Tibial artery (tissue), 4 donors: ENCODE measurements at regions not wholly inside any gene's neighbourhood (a gene's known extent, or its start where the extent isn't known, plus 50 kb on each side); places are given as distances from the start of the nearest gene placed in this dataset.

Experiments used
- DNase-seq, 2 donors: peaks; one replicate each; pipeline ENCODE4 v3.0.0-alpha.2; 2019
- H3K27ac ChIP-seq, 2 donors: fragments of 200-600 bp; sonication (generic) in 1 of 2; 1 replicate in 1 of 2; 2 replicates in 1 of 2; pipeline ENCODE4 v1.5.1; 2018 to 2019; ENCODE audit warnings: mild to moderate bottlenecking in 1 of 2
- H3K27me3 ChIP-seq, 2 donors: fragments of 200-600 bp; sonication (generic) in 1 of 2; one replicate each; pipeline versions ENCODE4 v1.5.1 to v1.6.0; 2016 to 2019
- H3K36me3 ChIP-seq, 3 donors: fragments of 200-600 bp; sonication (generic) in 2 of 3; one replicate each; pipeline ENCODE4 v1.5.1; 2016 to 2019; ENCODE audit warnings: mild to moderate bottlenecking in 2 of 3
- H3K4me1 ChIP-seq, 4 donors: fragments of 200-600 bp; sonication (generic) in 2 of 4; 1 replicate in 3 of 4; 2 replicates in 1 of 4; pipeline ENCODE4 v1.5.1; 2016 to 2019
- H3K4me3 ChIP-seq, 2 donors: fragments of 200-600 bp; sonication (generic) in 1 of 2; 1 replicate in 1 of 2; 2 replicates in 1 of 2; pipeline ENCODE4 v1.5.1; 2018 to 2019; ENCODE audit warnings: mild to moderate bottlenecking in 2 of 2
- H3K9me3 ChIP-seq, 3 donors: fragments of 200-600 bp; sonication (generic) in 1 of 3; one replicate each; pipeline ENCODE4 v1.5.1; 2016 to 2019
- CTCF ChIP-seq, 2 experiments: fragments of 200-600 bp in 1 of 2; fragments of 450-650 bp in 1 of 2; IDR thresholded peaks; one replicate each; pipeline ENCODE4 v1.5.1; 2017 to 2019; ENCODE audit warnings: antibody characterized with exemption in 2 of 2, mild to moderate bottlenecking in 1 of 2, moderate library complexity in 1 of 2
- intact Hi-C: fragments of 100-400 bp; cut with DNase I; formaldehyde crosslinking; loops from one replicate; pipeline ENCODE4 v1.15.0; 2023; ENCODE audit warnings: low total_unique reads

- intact Hi-C loops, result no loop called here
- TF ChIP-seq CTCF (IDR thresholded peaks at IDR 0.05), result no peak
- Histone ChIP-seq H3K27ac (no peak overlapping the region), H3K4me3 (no peak overlapping the region), H3K27me3 (no peaks in the 10 kb centered on the region), H3K9me3 (no peaks in the 10 kb centered on the region), H3K36me3 (no peaks in the 10 kb centered on the region), H3K4me1 (no peaks in the 10 kb centered on the region)
- DNase-seq, result no peak
Observed at GRCh38 chr20:40816039-40816352, 127.0 kb upstream of the MAFB start.

- intact Hi-C loops, result no loop called here
- no peak overlapping the region for H3K4me3 ChIP-seq
- no peak for TF ChIP-seq CTCF (IDR thresholded peaks at IDR 0.05)
- no peaks in the 10 kb centered on the region for H3K4me1 ChIP-seq
- no peaks in the 10 kb centered on the region for H3K36me3 ChIP-seq
- H3K9me3 ChIP-seq, result peaks cover 0 to 10% (median 0%) of the 10 kb centered on the region in 3 donors
- H3K27ac ChIP-seq, result no peak overlapping the region
- DNase-seq, result no peak
- H3K27me3 ChIP-seq, result peaks cover 0 to 5% of the 10 kb centered on the region in 2 donors
Observed at GRCh38 chr20:40821429-40821828, 132.4 kb upstream of the MAFB start.

GRCh38 chr20:40826699-40827098, 137.7 kb upstream of the MAFB start:
- Histone ChIP-seq H3K4me1 (no peaks in the 10 kb centered on the region), H3K27ac (no peak overlapping the region), H3K4me3 (no peak overlapping the region), H3K9me3 (peaks cover 0 to 10% (median 0%) of the 10 kb centered on the region in 3 donors), H3K36me3 (no peaks in the 10 kb centered on the region), H3K27me3 (peaks cover 0 to 2% of the 10 kb centered on the region in 2 donors)
- no peak for DNase-seq
- intact Hi-C loops, result no loop called here
- no peak for TF ChIP-seq CTCF (IDR thresholded peaks at IDR 0.05)

GRCh38 chr20:40835321-40835720, 146.3 kb upstream of the MAFB start:
- TF ChIP-seq CTCF (IDR thresholded peaks at IDR 0.05), result no peak
- no peaks in the 10 kb centered on the region for H3K4me1 ChIP-seq
- no peak overlapping the region for H3K4me3 ChIP-seq
- H3K9me3 ChIP-seq, result peaks cover 0 to 12% (median 10%) of the 10 kb centered on the region in 3 donors
- intact Hi-C loops, result no loop called here
- no peak overlapping the region for H3K27ac ChIP-seq
- H3K36me3 ChIP-seq, result no peaks in the 10 kb centered on the region
- H3K27me3 ChIP-seq, result peaks cover 0 to 6% of the 10 kb centered on the region in 2 donors
- DNase-seq, result no peak

- TF ChIP-seq CTCF (IDR thresholded peaks at IDR 0.05), result no peak
- H3K4me3 ChIP-seq, result no peak overlapping the region
- no peak for DNase-seq
- intact Hi-C loops, result no loop called here
- H3K27ac ChIP-seq, result no peak overlapping the region
- H3K4me1 ChIP-seq, result no peaks in the 10 kb centered on the region
- H3K36me3 ChIP-seq, result no peaks in the 10 kb centered on the region
- H3K9me3 ChIP-seq, result peaks cover 0 to 12% (median 6%) of the 10 kb centered on the region in 3 donors
- peaks cover 0 to 6% of the 10 kb centered on the region in 2 donors for H3K27me3 ChIP-seq
Observed at GRCh38 chr20:40838509-40838908, 149.5 kb upstream of the MAFB start.

DNA sequence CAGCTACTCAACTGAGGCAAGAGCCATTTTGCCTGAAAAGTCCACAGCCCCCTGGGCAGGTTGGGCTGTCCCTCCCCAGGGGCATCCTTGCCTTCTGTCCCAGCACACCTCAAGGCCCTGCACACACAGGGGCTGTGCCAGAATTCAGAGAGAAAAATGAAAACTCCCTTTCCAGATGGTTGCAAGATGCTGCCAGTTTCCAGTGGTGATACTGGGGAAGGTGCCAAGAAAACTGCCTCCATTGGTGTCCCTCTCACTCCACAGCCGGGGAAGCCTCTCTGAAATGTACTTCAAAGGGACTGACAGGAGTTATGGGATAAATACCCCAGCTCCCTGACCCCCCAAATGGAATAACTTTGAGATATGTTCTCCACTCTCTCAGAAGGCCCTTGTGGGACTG, 154.2 kb upstream of the MAFB start:
- DNase-seq, result no peak
- Histone ChIP-seq H3K4me1 (no peaks in the 10 kb centered on the region), H3K27ac (no peak overlapping the region), H3K27me3 (peaks cover 0 to 2% of the 10 kb centered on the region in 2 donors), H3K9me3 (peaks cover 0 to 7% (median 4%) of the 10 kb centered on the region in 3 donors), H3K36me3 (no peaks in the 10 kb centered on the region), H3K4me3 (no peak overlapping the region)
- intact Hi-C loops, result no loop called here
- TF ChIP-seq CTCF (IDR thresholded peaks at IDR 0.05), result no peak
